ENCODE measurements at regions not wholly inside any gene's neighbourhood (a gene's known extent, or its start where the extent isn't known, plus 50 kb on each side); places are given as distances from the start of the nearest gene placed in this dataset.

DNA sequence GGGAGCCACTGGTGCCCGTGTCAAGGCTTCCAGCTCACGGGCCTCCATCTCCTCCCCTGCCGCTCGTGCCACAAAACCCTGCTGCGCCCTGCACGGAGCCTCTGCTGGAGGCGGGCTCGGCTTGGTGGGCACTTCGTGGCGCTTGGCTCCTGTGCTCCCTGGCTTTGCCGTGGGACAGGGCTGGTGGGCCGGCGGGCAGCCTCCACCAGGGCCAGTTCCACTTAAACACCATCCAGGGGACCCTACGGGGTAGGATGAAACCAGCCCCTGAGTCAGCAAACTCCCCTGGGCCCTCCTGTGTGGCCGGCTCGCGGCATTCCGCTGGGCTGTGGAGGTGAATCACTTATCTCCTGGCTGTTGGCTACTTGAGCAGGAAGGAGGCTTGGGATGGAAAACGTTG, 1304.6 kb downstream of the BRD1 start:
- TF ChIP-seq, protein P1, sequence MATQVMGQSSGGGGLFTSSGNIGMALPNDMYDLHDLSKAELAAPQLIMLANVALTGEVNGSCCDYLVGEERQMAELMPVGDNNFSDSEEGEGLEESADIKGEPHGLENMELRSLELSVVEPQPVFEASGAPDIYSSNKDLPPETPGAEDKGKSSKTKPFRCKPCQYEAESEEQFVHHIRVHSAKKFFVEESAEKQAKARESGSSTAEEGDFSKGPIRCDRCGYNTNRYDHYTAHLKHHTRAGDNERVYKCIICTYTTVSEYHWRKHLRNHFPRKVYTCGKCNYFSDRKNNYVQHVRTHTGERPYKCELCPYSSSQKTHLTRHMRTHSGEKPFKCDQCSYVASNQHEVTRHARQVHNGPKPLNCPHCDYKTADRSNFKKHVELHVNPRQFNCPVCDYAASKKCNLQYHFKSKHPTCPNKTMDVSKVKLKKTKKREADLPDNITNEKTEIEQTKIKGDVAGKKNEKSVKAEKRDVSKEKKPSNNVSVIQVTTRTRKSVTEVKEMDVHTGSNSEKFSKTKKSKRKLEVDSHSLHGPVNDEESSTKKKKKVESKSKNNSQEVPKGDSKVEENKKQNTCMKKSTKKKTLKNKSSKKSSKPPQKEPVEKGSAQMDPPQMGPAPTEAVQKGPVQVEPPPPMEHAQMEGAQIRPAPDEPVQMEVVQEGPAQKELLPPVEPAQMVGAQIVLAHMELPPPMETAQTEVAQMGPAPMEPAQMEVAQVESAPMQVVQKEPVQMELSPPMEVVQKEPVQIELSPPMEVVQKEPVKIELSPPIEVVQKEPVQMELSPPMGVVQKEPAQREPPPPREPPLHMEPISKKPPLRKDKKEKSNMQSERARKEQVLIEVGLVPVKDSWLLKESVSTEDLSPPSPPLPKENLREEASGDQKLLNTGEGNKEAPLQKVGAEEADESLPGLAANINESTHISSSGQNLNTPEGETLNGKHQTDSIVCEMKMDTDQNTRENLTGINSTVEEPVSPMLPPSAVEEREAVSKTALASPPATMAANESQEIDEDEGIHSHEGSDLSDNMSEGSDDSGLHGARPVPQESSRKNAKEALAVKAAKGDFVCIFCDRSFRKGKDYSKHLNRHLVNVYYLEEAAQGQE (IDR thresholded peaks at IDR 0.05; ENCODE audit: borderline replicate concordance in 1 of 2, low read depth in 1 of 2, low read length in 2 of 2), result no peak
- TF ChIP-seq SALL1 (CRISPR knock-in tag; IDR thresholded peaks at IDR 0.05), result no peak
- TF ChIP-seq FOXJ3 (CRISPR knock-in tag; IDR thresholded peaks at IDR 0.05; ENCODE audit: borderline replicate concordance), result no peak

All from HepG2 (cell line).